Mesendoderm (in vitro differentiated cells): ENCODE measurements at regions not wholly inside any gene's neighbourhood (a gene's known extent, or its start where the extent isn't known, plus 50 kb on each side); places are given as distances from the start of the nearest gene placed in this dataset.

Source experiments
- DNase-seq: peaks from one replicate; pipeline ENCODE4 v3.0.0; 2013
- H2AK5ac ChIP-seq: 2 replicates; pipeline ENCODE4 v1.6.1; 2013; ENCODE audit warnings: low read length, inconsistent platforms
- H2BK120ac ChIP-seq: 2 replicates; pipeline ENCODE4 v1.6.1; 2013; ENCODE audit warnings: low read depth, mild to moderate bottlenecking, low read length, moderate library complexity, mixed read lengths
- H2BK15ac ChIP-seq: replicated peaks from 2 replicates; pipeline ENCODE4 v1.6.1; 2013; ENCODE audit warnings: low read depth, mild to moderate bottlenecking, moderate library complexity
- H2BK5ac ChIP-seq: 2 replicates; pipeline ENCODE4 v1.6.1; 2013; ENCODE audit warnings: low read length, inconsistent platforms
- H3K18ac ChIP-seq: 2 replicates; pipeline ENCODE4 v1.6.1; 2013; ENCODE audit warnings: mild to moderate bottlenecking, low read length, mixed read lengths
- H3K23ac ChIP-seq: one replicate; pipeline ENCODE4 v1.6.1; 2013; ENCODE audit warnings: low read length
- H3K27ac ChIP-seq: 2 replicates; pipeline ENCODE4 v1.5.1; 2013; ENCODE audit warnings: low read depth, mild to moderate bottlenecking, inconsistent platforms, low read length, moderate library complexity
- H3K27me3 ChIP-seq: 2 replicates; pipeline ENCODE4 v1.6.1; 2013; ENCODE audit warnings: low read length, control low read depth, mild to moderate bottlenecking, inconsistent platforms; ENCODE audit not compliant: insufficient read depth, poor library complexity
- H3K36me3 ChIP-seq: 2 replicates; pipeline ENCODE4 v1.6.1; 2013; ENCODE audit warnings: low read length, inconsistent platforms; ENCODE audit not compliant: control insufficient read depth, insufficient read depth
- H3K4ac ChIP-seq: one replicate; pipeline ENCODE4 v1.6.1; 2013; ENCODE audit warnings: low read depth, mild to moderate bottlenecking, low read length, moderate library complexity
- H3K4me1 ChIP-seq: 2 replicates; pipeline ENCODE4 v1.6.1; 2013; ENCODE audit warnings: low read depth, low read length, inconsistent platforms; ENCODE audit not compliant: control insufficient read depth
- H3K4me2 ChIP-seq: 2 replicates; pipeline ENCODE4 v1.6.1; 2013; ENCODE audit warnings: low read length
- H3K4me3 ChIP-seq: 2 replicates; pipeline ENCODE4 v1.5.1; 2013; ENCODE audit warnings: mild to moderate bottlenecking, low read length
- H3K56ac ChIP-seq: one replicate; pipeline ENCODE4 v1.6.1; 2013; ENCODE audit warnings: low read length
- H3K79me1 ChIP-seq: 2 replicates; pipeline ENCODE4 v1.6.1; 2013; ENCODE audit warnings: low read length, inconsistent platforms
- H3K79me2 ChIP-seq: 2 replicates; pipeline ENCODE4 v1.6.1; 2013; ENCODE audit warnings: mild to moderate bottlenecking, low read length; ENCODE audit not compliant: control insufficient read depth, insufficient read depth
- H3K9ac ChIP-seq: 2 replicates; pipeline ENCODE4 v1.6.1; 2013; ENCODE audit warnings: low read length, inconsistent platforms
- H4K5ac ChIP-seq: one replicate; pipeline ENCODE4 v1.6.1; 2013; ENCODE audit warnings: low read length
- H4K8ac ChIP-seq: one replicate; pipeline ENCODE4 v1.6.1; 2013; ENCODE audit warnings: low read depth, mild to moderate bottlenecking, control low read depth, low read length, moderate library complexity
- WGBS: extraction: QIAGEN DNeasy Blood & Tissue Kit; methylation state at CpG from one replicate; pipeline ENCODE4 v1.1.7; 2013; ENCODE audit warnings: low lambda C conversion rate, missing lambda C conversion rate; ENCODE audit not compliant: insufficient coverage; ENCODE audit errors: extremely low coverage; 5-methylcytosine and 5-hydroxymethylcytosine counted together

GRCh38 chr7:123060446-123060845, 64.9 kb upstream of the TAS2R16 start:
- no peak overlapping the region for H3K56ac ChIP-seq
- H4K8ac ChIP-seq = no peak overlapping the region
- H3K23ac ChIP-seq = no peak overlapping the region
- no peak overlapping the region for H3K27ac ChIP-seq
- no peak overlapping the region for H4K5ac ChIP-seq
- no peaks in the 10 kb centered on the region for H3K79me2 ChIP-seq
- no peak overlapping the region for H3K4ac ChIP-seq
- no peak for DNase-seq
- no peak overlapping the region for H2AK5ac ChIP-seq
- no peak overlapping the region for H2BK5ac ChIP-seq
- H3K9ac ChIP-seq = no peak overlapping the region
- H3K36me3 ChIP-seq = no peaks in the 10 kb centered on the region
- H3K4me1 ChIP-seq = no peaks in the 10 kb centered on the region
- no peak overlapping the region for H3K18ac ChIP-seq
- H2BK15ac ChIP-seq = no peak overlapping the region
- H3K4me2 ChIP-seq = no peak overlapping the region
- H3K79me1 ChIP-seq = no peaks in the 10 kb centered on the region
- no peak overlapping the region for H3K4me3 ChIP-seq
- no peak overlapping the region for H2BK120ac ChIP-seq
- H3K27me3 ChIP-seq = no peaks in the 10 kb centered on the region

GRCh38 chr7:123057911-123058310, 62.4 kb upstream of the TAS2R16 start:
- Histone ChIP-seq H3K4me2 (no peak overlapping the region), H2BK5ac (no peak overlapping the region), H3K56ac (no peak overlapping the region), H3K4me3 (no peak overlapping the region), H3K9ac (no peak overlapping the region), H4K8ac (no peak overlapping the region), H2AK5ac (no peak overlapping the region), H4K5ac (no peak overlapping the region), H2BK15ac (no peak overlapping the region), H3K79me2 (no peaks in the 10 kb centered on the region), H3K23ac (no peak overlapping the region), H3K27me3 (no peaks in the 10 kb centered on the region), H3K18ac (no peak overlapping the region), H2BK120ac (no peak overlapping the region), H3K27ac (no peak overlapping the region), H3K79me1 (no peaks in the 10 kb centered on the region), H3K4me1 (no peaks in the 10 kb centered on the region), H3K4ac (no peak overlapping the region), H3K36me3 (no peaks in the 10 kb centered on the region)
- no peak for DNase-seq

- H3K36me3 ChIP-seq = no peaks in the 10 kb centered on the region
- H3K27ac ChIP-seq = no peak overlapping the region
- H2BK15ac ChIP-seq = no peak overlapping the region
- no CpG with 5 or more reads among the region's 5 CpGs for WGBS
- no peak overlapping the region for H4K8ac ChIP-seq
- H3K9ac ChIP-seq = no peak overlapping the region
- H3K79me2 ChIP-seq = no peaks in the 10 kb centered on the region
- H2BK120ac ChIP-seq = no peak overlapping the region
- H3K4me3 ChIP-seq = no peak overlapping the region
- DNase-seq = peak; percentile 77
- no peak overlapping the region for H2AK5ac ChIP-seq
- no peak overlapping the region for H3K4ac ChIP-seq
- no peaks in the 10 kb centered on the region for H3K79me1 ChIP-seq
- H3K27me3 ChIP-seq = no peaks in the 10 kb centered on the region
- no peak overlapping the region for H3K18ac ChIP-seq
- H3K56ac ChIP-seq = no peak overlapping the region
- no peak overlapping the region for H3K23ac ChIP-seq
- no peaks in the 10 kb centered on the region for H3K4me1 ChIP-seq
- H2BK5ac ChIP-seq = no peak overlapping the region
- H3K4me2 ChIP-seq = no peak overlapping the region
- H4K5ac ChIP-seq = no peak overlapping the region
Measured at GRCh38 chr7:123054357-123055133, 59.0 kb upstream of the TAS2R16 start.

GRCh38 chr7:123051916-123052315, 56.4 kb upstream of the TAS2R16 start:
- H3K79me1 ChIP-seq = no peaks in the 10 kb centered on the region
- H4K8ac ChIP-seq = no peak overlapping the region
- H3K36me3 ChIP-seq = no peaks in the 10 kb centered on the region
- no peak overlapping the region for H2BK5ac ChIP-seq
- no peaks in the 10 kb centered on the region for H3K4me1 ChIP-seq
- no peak overlapping the region for H3K56ac ChIP-seq
- no peak overlapping the region for H3K23ac ChIP-seq
- WGBS = no CpG with 5 or more reads among the region's 1 CpG
- no peak overlapping the region for H2AK5ac ChIP-seq
- no peak overlapping the region for H3K4ac ChIP-seq
- H4K5ac ChIP-seq = no peak overlapping the region
- H2BK120ac ChIP-seq = no peak overlapping the region
- no peaks in the 10 kb centered on the region for H3K27me3 ChIP-seq
- no peak for DNase-seq
- H2BK15ac ChIP-seq = no peak overlapping the region
- H3K18ac ChIP-seq = no peak overlapping the region
- no peak overlapping the region for H3K9ac ChIP-seq
- no peak overlapping the region for H3K4me3 ChIP-seq
- no peaks in the 10 kb centered on the region for H3K79me2 ChIP-seq
- no peak overlapping the region for H3K4me2 ChIP-seq
- H3K27ac ChIP-seq = no peak overlapping the region

GRCh38 chr7:123047955-123048354, 52.5 kb upstream of the TAS2R16 start:
- Histone ChIP-seq H3K36me3 (no peaks in the 10 kb centered on the region), H3K79me2 (no peaks in the 10 kb centered on the region), H3K18ac (no peak overlapping the region), H3K79me1 (no peaks in the 10 kb centered on the region), H2BK120ac (no peak overlapping the region), H3K56ac (no peak overlapping the region), H2BK15ac (no peak overlapping the region), H3K27me3 (no peaks in the 10 kb centered on the region), H4K5ac (no peak overlapping the region), H2BK5ac (no peak overlapping the region), H2AK5ac (no peak overlapping the region), H3K4me3 (no peak overlapping the region), H3K4me2 (no peak overlapping the region), H3K4me1 (no peaks in the 10 kb centered on the region), H4K8ac (no peak overlapping the region), H3K27ac (no peak overlapping the region), H3K4ac (no peak overlapping the region), H3K23ac (no peak overlapping the region), H3K9ac (no peak overlapping the region)
- DNase-seq = no peak
